ENCODE measurements at regions not wholly inside any gene's neighbourhood (a gene's known extent, or its start where the extent isn't known, plus 50 kb on each side); places are given as distances from the start of the nearest gene placed in this dataset.

DNA sequence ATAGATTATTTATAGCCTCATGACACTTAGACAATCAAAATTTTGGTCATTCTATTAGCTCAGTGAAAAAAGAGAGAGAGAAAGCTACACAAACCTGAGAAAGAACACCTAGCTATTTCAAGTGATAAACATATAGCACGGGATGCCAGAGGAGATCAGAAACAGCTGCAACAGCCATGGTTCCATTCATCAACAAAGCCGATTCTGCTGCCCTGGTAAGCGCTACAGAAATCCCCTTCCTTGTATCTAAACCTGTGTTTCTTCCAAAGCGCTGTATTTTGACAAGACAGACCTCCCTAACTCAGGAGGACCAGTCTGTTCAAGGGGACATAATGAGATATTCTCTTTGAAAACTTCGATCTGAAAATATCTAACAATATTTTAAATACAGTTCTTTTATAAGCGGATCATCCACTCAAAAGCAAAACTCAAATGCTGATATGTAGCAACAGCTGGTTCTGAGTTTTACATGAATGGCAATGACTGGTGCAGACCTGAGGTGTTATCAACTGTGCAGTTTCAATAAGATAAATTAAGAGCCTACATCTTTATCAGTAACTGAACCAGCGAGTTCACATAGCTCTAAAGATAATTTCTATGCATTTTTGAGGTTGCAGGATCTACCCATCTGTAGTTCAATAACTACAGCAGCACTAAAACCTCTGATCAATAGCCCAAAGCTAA, 447.8 kb downstream of the FRK start:
- Histone ChIP-seq H3F3A (ENCODE audit: control insufficient read depth, insufficient read depth) (no peaks in the 10 kb centered on the region), H4K20me1 (ENCODE audit: control insufficient read depth, insufficient read depth, low read depth, low read length) (no peaks in the 10 kb centered on the region), H3K4me3 (ENCODE audit: low read length) (no peak overlapping the region), H3K9me3 (ENCODE audit: control insufficient read depth, insufficient read depth, low read length) (no peaks in the 10 kb centered on the region), H3K4me2 (ENCODE audit: low read length) (no peak overlapping the region), H3K27ac (ENCODE audit: low read depth, low read length) (no peak overlapping the region), H3K9me2 (replicated peaks; ENCODE audit: control insufficient read depth, low read length) (no peaks in the 10 kb centered on the region), H3K4me1 (ENCODE audit: control insufficient read depth, low read length) (no peaks in the 10 kb centered on the region), H3K36me3 (ENCODE audit: control insufficient read depth, low read length) (no peaks in the 10 kb centered on the region), H3K79me2 (ENCODE audit: control insufficient read depth, low read length) (no peaks in the 10 kb centered on the region), H3K27me3 (ENCODE audit: control insufficient read depth, low read length) (no peaks in the 10 kb centered on the region)
- TF ChIP-seq CTCF (IDR thresholded peaks at IDR 0.05; ENCODE audit: low read depth, low read length, poor library complexity, severe bottlenecking) (no peak), EZH2phosphoT487 (IDR thresholded peaks at IDR 0.05; ENCODE audit: borderline replicate concordance, low read length) (no peak)

DNA sequence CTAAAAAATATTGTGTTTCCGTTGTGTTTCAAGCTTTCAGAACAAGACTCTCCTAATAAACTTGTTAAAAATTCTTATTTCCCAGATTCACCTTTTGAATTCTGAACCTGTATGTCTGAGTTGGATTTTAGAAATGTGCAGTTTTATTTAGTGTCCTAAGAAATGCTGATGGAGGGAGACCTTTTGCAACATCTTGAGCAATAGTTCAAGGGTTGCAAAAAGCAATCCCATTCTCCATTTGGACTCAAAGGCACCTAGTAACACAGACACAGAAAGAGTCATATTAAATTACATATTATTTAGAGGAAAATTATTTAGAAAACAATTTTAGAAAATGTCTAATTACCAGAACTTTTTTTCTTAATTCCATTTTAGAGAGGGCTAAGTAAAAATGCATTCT, 448.5 kb downstream of the FRK start:
- Histone ChIP-seq H3F3A (ENCODE audit: control insufficient read depth, insufficient read depth) (no peaks in the 10 kb centered on the region), H3K9me3 (ENCODE audit: control insufficient read depth, insufficient read depth, low read length) (no peaks in the 10 kb centered on the region), H3K9me2 (replicated peaks; ENCODE audit: control insufficient read depth, low read length) (no peaks in the 10 kb centered on the region), H4K20me1 (ENCODE audit: control insufficient read depth, insufficient read depth, low read depth, low read length) (no peaks in the 10 kb centered on the region), H3K4me2 (ENCODE audit: low read length) (no peak overlapping the region), H3K27me3 (ENCODE audit: control insufficient read depth, low read length) (no peaks in the 10 kb centered on the region), H3K27ac (ENCODE audit: low read depth, low read length) (no peak overlapping the region), H3K79me2 (ENCODE audit: control insufficient read depth, low read length) (no peaks in the 10 kb centered on the region), H3K4me1 (ENCODE audit: control insufficient read depth, low read length) (no peaks in the 10 kb centered on the region), H3K36me3 (ENCODE audit: control insufficient read depth, low read length) (no peaks in the 10 kb centered on the region), H3K4me3 (ENCODE audit: low read length) (no peak overlapping the region)
- TF ChIP-seq EZH2phosphoT487 (IDR thresholded peaks at IDR 0.05; ENCODE audit: borderline replicate concordance, low read length) (no peak), CTCF (IDR thresholded peaks at IDR 0.05; ENCODE audit: low read depth, low read length, poor library complexity, severe bottlenecking) (no peak)

- Histone ChIP-seq H3K9me2 (replicated peaks; ENCODE audit: control insufficient read depth, low read length) (no peaks in the 10 kb centered on the region), H3K36me3 (ENCODE audit: control insufficient read depth, low read length) (no peaks in the 10 kb centered on the region), H3K4me3 (ENCODE audit: low read length) (no peak overlapping the region), H3K27ac (ENCODE audit: low read depth, low read length) (no peak overlapping the region), H3K79me2 (ENCODE audit: control insufficient read depth, low read length) (no peaks in the 10 kb centered on the region), H3F3A (ENCODE audit: control insufficient read depth, insufficient read depth) (no peaks in the 10 kb centered on the region), H3K4me2 (ENCODE audit: low read length) (no peak overlapping the region), H3K27me3 (ENCODE audit: control insufficient read depth, low read length) (no peaks in the 10 kb centered on the region), H3K4me1 (ENCODE audit: control insufficient read depth, low read length) (no peaks in the 10 kb centered on the region), H3K9me3 (ENCODE audit: control insufficient read depth, insufficient read depth, low read length) (no peaks in the 10 kb centered on the region), H4K20me1 (ENCODE audit: control insufficient read depth, insufficient read depth, low read depth, low read length) (no peaks in the 10 kb centered on the region)
- no peak for TF ChIP-seq CTCF (IDR thresholded peaks at IDR 0.05; ENCODE audit: low read depth, low read length, poor library complexity, severe bottlenecking)
- TF ChIP-seq EZH2phosphoT487 (IDR thresholded peaks at IDR 0.05; ENCODE audit: borderline replicate concordance, low read length): no peak
Observed at GRCh38 chr6:115610696-115611095, 450.0 kb downstream of the FRK start.
